ENCODE measurements at regions not wholly inside any gene's neighbourhood (a gene's known extent, or its start where the extent isn't known, plus 50 kb on each side); places are given as distances from the start of the nearest gene placed in this dataset.

GRCh38 chr12:42903736-42904135 is 314.2 kb upstream of the PRICKLE1 start:
- no peaks in the 10 kb centered on the region for H4K20me1 ChIP-seq (ENCODE audit: insufficient read depth)
- ChIA-PET CTCF (no interaction called here), POLR2A (no interaction called here), RAD21 (ENCODE audit: low non-redundant PET in 1 of 2, low total read pairs in 2 of 2, uncharacterized antibody in 2 of 2, unreplicated experiment in 2 of 2) (no interaction called here)
- H3K4me2 ChIP-seq (ENCODE audit: low read length), result no peak overlapping the region
- no peaks in the 10 kb centered on the region for H3K4me1 ChIP-seq (ENCODE audit: control insufficient read depth in 1 of 2, insufficient read depth in 2 of 2, low read length in 2 of 2)
- TF ChIP-seq POLR2AphosphoS5 (IDR thresholded peaks at IDR 0.05; ENCODE audit: low read depth, low read length) (no peak), SRF (IDR thresholded peaks at IDR 0.05; ENCODE audit: low read depth) (no peak), FOSL1 (IDR thresholded peaks at IDR 0.05; ENCODE audit: low read depth) (no peak), ATF3 (IDR thresholded peaks at IDR 0.05) (no peak), EZH2phosphoT487 (IDR thresholded peaks at IDR 0.05; ENCODE audit: borderline replicate concordance) (no peak), JUND (IDR thresholded peaks at IDR 0.05) (no peak), ZBTB33 (IDR thresholded peaks at IDR 0.05; ENCODE audit: extremely low read depth, insufficient replicate concordance, low read length) (no peak), POLR2A (IDR thresholded peaks at IDR 0.05; ENCODE audit: borderline replicate concordance, extremely low read depth, insufficient read depth, insufficient read length) (no peak), SIN3A (IDR thresholded peaks at IDR 0.05; ENCODE audit: low read depth) (no peak)
- no peak overlapping the region for H3K4me3 ChIP-seq (replicated peaks in 1 of 2; ENCODE audit: low read depth in 1 of 2, low read length in 2 of 2)
- no peaks in the 10 kb centered on the region; the same call in 1 of the 2 replicates for H3K9me2 ChIP-seq (ENCODE audit: insufficient read depth)
- DNase-seq (ENCODE audit: low read depth, low spot score) (no peak), ATAC-seq (no peak)
- H3K79me2 ChIP-seq (ENCODE audit: insufficient read depth, low read length), result no peaks in the 10 kb centered on the region
- no peak overlapping the region for H2AFZ ChIP-seq (ENCODE audit: low read depth, low read length, poor library complexity, severe bottlenecking)
- no peaks in the 10 kb centered on the region for H3K36me3 ChIP-seq (ENCODE audit: control insufficient read depth in 1 of 2, insufficient read depth in 2 of 2, low read length in 2 of 2)
- H3K9ac ChIP-seq (ENCODE audit: low read length), result no peak overlapping the region
- no peaks in the 10 kb centered on the region for H3K9me3 ChIP-seq (ENCODE audit: control insufficient read depth in 1 of 2, insufficient read depth in 1 of 2, low read depth in 1 of 2, low read length in 2 of 2)
- no peaks in the 10 kb centered on the region for H3K27me3 ChIP-seq (ENCODE audit: insufficient read depth, low read length)
- no TSS peak for BruUV-seq (replicated peaks)
- intact Hi-C loops (cut with micrococcal nuclease), result no loop called here
- no peak overlapping the region for H3K27ac ChIP-seq (ENCODE audit: low read depth, low read length)

- ChIA-PET CTCF (no interaction called here), RAD21 (ENCODE audit: low non-redundant PET in 1 of 2, low total read pairs in 2 of 2, uncharacterized antibody in 2 of 2, unreplicated experiment in 2 of 2) (no interaction called here), POLR2A (no interaction called here)
- ATAC-seq, result no peak
- no peaks in the 10 kb centered on the region for H3K9me3 ChIP-seq (ENCODE audit: control insufficient read depth in 1 of 2, insufficient read depth in 1 of 2, low read depth in 1 of 2, low read length in 2 of 2)
- no peak for TF ChIP-seq FOSL1 (IDR thresholded peaks at IDR 0.05; ENCODE audit: low read depth)
- no peak for TF ChIP-seq TCF7L2 (IDR thresholded peaks at IDR 0.05; ENCODE audit: borderline replicate concordance, extremely low read depth, insufficient read depth, insufficient read length)
- TF ChIP-seq RAD21 (IDR thresholded peaks at IDR 0.05; ENCODE audit: low read depth), result no peak
- no peak for TF ChIP-seq EGR1 (IDR thresholded peaks at IDR 0.05; ENCODE audit: low read depth)
- TF ChIP-seq POLR2A (IDR thresholded peaks at IDR 0.05; ENCODE audit: borderline replicate concordance, extremely low read depth, insufficient read depth, insufficient read length), result no peak
- TF ChIP-seq REST (IDR thresholded peaks at IDR 0.05; ENCODE audit: low read depth), result no peak
- TF ChIP-seq YY1 (IDR thresholded peaks at IDR 0.05; ENCODE audit: extremely low read depth, insufficient replicate concordance, low read depth, low read length), result no peak
- no peak for TF ChIP-seq SRF (IDR thresholded peaks at IDR 0.05; ENCODE audit: low read depth)
- H3K4me1 ChIP-seq (ENCODE audit: control insufficient read depth in 1 of 2, insufficient read depth in 2 of 2, low read length in 2 of 2), result no peaks in the 10 kb centered on the region
- no peak overlapping the region for H3K4me2 ChIP-seq (ENCODE audit: low read length)
- no peak overlapping the region for H3K9ac ChIP-seq (ENCODE audit: low read length)
- no peaks in the 10 kb centered on the region for H3K36me3 ChIP-seq (ENCODE audit: control insufficient read depth in 1 of 2, insufficient read depth in 2 of 2, low read length in 2 of 2)
- intact Hi-C loops (cut with micrococcal nuclease), result no loop called here
- H2AFZ ChIP-seq (ENCODE audit: low read depth, low read length, poor library complexity, severe bottlenecking), result no peak overlapping the region
- H3K27me3 ChIP-seq (ENCODE audit: insufficient read depth, low read length), result no peaks in the 10 kb centered on the region
- no peak overlapping the region for H3K4me3 ChIP-seq (replicated peaks in 1 of 2; ENCODE audit: low read depth in 1 of 2, low read length in 2 of 2)
- BruUV-seq (replicated peaks), result no TSS peak
- no peaks in the 10 kb centered on the region; the same call in 1 of the 2 replicates for H3K9me2 ChIP-seq (ENCODE audit: insufficient read depth)
- no peak for DNase-seq (ENCODE audit: low read depth, low spot score)
- no peaks in the 10 kb centered on the region for H4K20me1 ChIP-seq (ENCODE audit: insufficient read depth)
- no peaks in the 10 kb centered on the region for H3K79me2 ChIP-seq (ENCODE audit: insufficient read depth, low read length)
- H3K27ac ChIP-seq (ENCODE audit: low read depth, low read length), result no peak overlapping the region
Observed at GRCh38 chr12:42902001-42902400, 312.5 kb upstream of the PRICKLE1 start.
